Retinal pigment epithelial cell (primary cell): ENCODE measurements at regions not wholly inside any gene's neighbourhood (a gene's known extent, or its start where the extent isn't known, plus 50 kb on each side); places are given as distances from the start of the nearest gene placed in this dataset.

Experiments
- DNase-seq: peaks from one replicate; pipeline ENCODE4 v3.0.0-alpha.2; 2010; ENCODE audit warnings: low read depth
- H3K4me3 ChIP-seq: 2 replicates; pipeline ENCODE4 v1.5.1; 2011; ENCODE audit warnings: mild to moderate bottlenecking, low read length, control low read depth, moderate library complexity
- CTCF ChIP-seq: conservative IDR thresholded peaks from 2 replicates; pipeline ENCODE4 v1.5.1; 2011; ENCODE audit warnings: low read depth, low read length, control low read depth, inconsistent platforms

DNA sequence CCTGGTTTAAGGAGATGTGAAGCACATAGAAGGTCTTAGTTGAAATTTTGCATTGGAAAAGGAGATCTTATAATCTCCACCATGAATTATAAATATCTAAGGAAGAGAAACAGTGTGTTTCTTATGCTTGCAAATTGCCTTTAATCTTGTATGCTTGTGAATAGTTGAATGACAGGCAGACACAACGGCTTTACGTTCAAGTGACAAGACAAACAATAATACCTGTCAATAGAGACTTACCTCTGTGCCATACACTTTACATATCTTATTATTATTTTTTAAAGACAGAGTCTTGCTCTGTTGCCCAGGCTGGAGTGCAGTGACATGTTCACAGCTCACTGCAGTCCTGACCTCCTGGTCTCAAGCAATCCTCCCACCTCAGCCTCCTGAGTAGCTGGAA, 113.7 kb downstream of the QPCT start:
- no peak for DNase-seq
- no peak for TF ChIP-seq CTCF
- no peak overlapping the region for H3K4me3 ChIP-seq

GRCh38 chr2:37459095-37459981, 114.9 kb downstream of the QPCT start:
- no peak for TF ChIP-seq CTCF
- H3K4me3 ChIP-seq, result no peak overlapping the region
- DNase-seq, result no peak

DNA sequence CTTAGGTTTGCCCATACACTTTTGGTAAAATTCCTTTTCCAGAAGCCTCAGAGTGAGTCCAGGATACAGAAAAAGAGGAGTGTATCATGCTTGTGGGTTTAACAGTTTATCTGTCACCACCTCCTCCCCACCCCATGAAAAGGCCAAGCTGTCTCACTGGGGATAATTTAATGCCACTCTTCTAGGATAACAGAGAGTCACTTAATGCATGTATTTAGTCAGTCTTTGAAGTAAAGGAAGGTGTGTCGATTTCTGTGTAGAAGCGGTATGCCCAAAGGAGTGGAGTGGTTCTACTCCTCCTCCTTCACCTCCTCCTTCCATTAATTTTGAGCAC, 116.4 kb downstream of the QPCT start:
- TF ChIP-seq CTCF, result no peak
- no peak overlapping the region for H3K4me3 ChIP-seq
- no peak for DNase-seq

DNA sequence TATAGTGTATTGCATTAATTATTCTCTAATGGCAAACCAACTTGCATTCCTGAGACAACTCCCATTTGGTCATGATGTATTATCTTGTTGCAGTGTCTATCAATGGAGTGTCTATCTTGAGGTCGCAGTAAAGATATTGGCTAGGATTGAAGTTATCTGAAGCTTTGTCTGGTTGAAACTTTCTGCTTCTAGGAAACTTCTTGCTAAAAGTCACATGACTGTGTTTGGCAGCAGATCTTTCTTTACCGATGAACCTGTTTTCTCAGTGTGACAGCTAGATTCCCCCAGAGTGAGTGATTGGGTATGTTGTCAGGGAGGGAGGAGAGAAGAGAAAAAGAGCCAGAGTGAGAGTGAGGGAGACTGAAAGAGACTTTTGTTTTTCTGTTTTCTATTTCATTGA, 119.6 kb downstream of the QPCT start:
- no peak overlapping the region for H3K4me3 ChIP-seq
- no peak for DNase-seq
- no peak for TF ChIP-seq CTCF

- no peak for DNase-seq
- TF ChIP-seq CTCF, result no peak
- no peak overlapping the region for H3K4me3 ChIP-seq
Measured at GRCh38 chr2:37466533-37467222, 122.2 kb downstream of the QPCT start.

GRCh38 chr2:37468170-37468569, 123.7 kb downstream of the QPCT start:
- no peak overlapping the region for H3K4me3 ChIP-seq
- no peak for TF ChIP-seq CTCF
- no peak for DNase-seq

- no peak for TF ChIP-seq CTCF
- no peak overlapping the region for H3K4me3 ChIP-seq
- no peak for DNase-seq
Measured at GRCh38 chr2:37469126-37469525, 124.7 kb downstream of the QPCT start.
